ENCODE measurements at regions not wholly inside any gene's neighbourhood (a gene's known extent, or its start where the extent isn't known, plus 50 kb on each side); places are given as distances from the start of the nearest gene placed in this dataset.

- TF ChIP-seq ZNF8 (CRISPR knock-in tag; IDR thresholded peaks at IDR 0.05) (no peak), GLIS3 (CRISPR knock-in tag; IDR thresholded peaks at IDR 0.05) (no peak), SNAI2 (CRISPR knock-in tag; IDR thresholded peaks at IDR 0.05) (no peak), ISL1 (CRISPR knock-in tag; IDR thresholded peaks at IDR 0.05) (no peak), BACH2 (CRISPR knock-in tag; IDR thresholded peaks at IDR 0.05; ENCODE audit: borderline replicate concordance) (no peak), ZNF70 (CRISPR knock-in tag; IDR thresholded peaks at IDR 0.05) (no peak), RARB (CRISPR knock-in tag; IDR thresholded peaks at IDR 0.05) (no peak), TCF4 (CRISPR knock-in tag; IDR thresholded peaks at IDR 0.05; ENCODE audit: borderline replicate concordance) (no peak), ESRRG (CRISPR knock-in tag; IDR thresholded peaks at IDR 0.05) (no peak), TOX (CRISPR knock-in tag; IDR thresholded peaks at IDR 0.05; ENCODE audit: borderline replicate concordance) (no peak), CREB5 (CRISPR knock-in tag; IDR thresholded peaks at IDR 0.05; ENCODE audit: low read depth) (no peak), ZFP3 (CRISPR knock-in tag; IDR thresholded peaks at IDR 0.05) (no peak), ARNTL (CRISPR knock-in tag; IDR thresholded peaks at IDR 0.05; ENCODE audit: borderline replicate concordance, low read depth) (no peak), ZFP30 (CRISPR knock-in tag; IDR thresholded peaks at IDR 0.05) (no peak), ZC3H10 (CRISPR knock-in tag; IDR thresholded peaks at IDR 0.05) (no peak), ZNF565 (CRISPR knock-in tag; conservative IDR thresholded peaks at IDR 0.05; ENCODE audit: low read depth) (no peak)
- no peak for ATAC-seq
These were observed 196.3 kb downstream of the BUD13 start for GRCh38 chr11:116576526-116576925.

- no peak for TF ChIP-seq GLIS3 (CRISPR knock-in tag; IDR thresholded peaks at IDR 0.05)
- no peak for TF ChIP-seq PPARA (CRISPR knock-in tag; IDR thresholded peaks at IDR 0.05; ENCODE audit: borderline replicate concordance)
- no peak for TF ChIP-seq ESRRG (CRISPR knock-in tag; IDR thresholded peaks at IDR 0.05)
- no peak for TF ChIP-seq TOX (CRISPR knock-in tag; IDR thresholded peaks at IDR 0.05; ENCODE audit: borderline replicate concordance)
- no peak for TF ChIP-seq RARB (CRISPR knock-in tag; IDR thresholded peaks at IDR 0.05)
- no peak for TF ChIP-seq ZFP3 (CRISPR knock-in tag; IDR thresholded peaks at IDR 0.05)
- TF ChIP-seq OSR1 (CRISPR knock-in tag; IDR thresholded peaks at IDR 0.05) = no peak
- no peak for TF ChIP-seq CREB5 (CRISPR knock-in tag; IDR thresholded peaks at IDR 0.05; ENCODE audit: low read depth)
- no peak for TF ChIP-seq ZC3H10 (CRISPR knock-in tag; IDR thresholded peaks at IDR 0.05)
- no peak for ATAC-seq
These were observed 205.0 kb downstream of the BUD13 start for GRCh38 chr11:116567721-116568242.

- TF ChIP-seq PPARA (CRISPR knock-in tag; IDR thresholded peaks at IDR 0.05; ENCODE audit: borderline replicate concordance) (no peak), ZNF8 (CRISPR knock-in tag; IDR thresholded peaks at IDR 0.05) (no peak), ZFP3 (CRISPR knock-in tag; IDR thresholded peaks at IDR 0.05) (no peak)
- no peak for ATAC-seq
These were observed 209.1 kb downstream of the BUD13 start for GRCh38 chr11:116563712-116564047.

- no peak for TF ChIP-seq BACH2 (CRISPR knock-in tag; IDR thresholded peaks at IDR 0.05; ENCODE audit: borderline replicate concordance)
- TF ChIP-seq TOX (CRISPR knock-in tag; IDR thresholded peaks at IDR 0.05; ENCODE audit: borderline replicate concordance) = no peak
- no peak for TF ChIP-seq PATZ1 (CRISPR knock-in tag; IDR thresholded peaks at IDR 0.05; ENCODE audit: borderline replicate concordance)
- no peak for TF ChIP-seq ESRRG (CRISPR knock-in tag; IDR thresholded peaks at IDR 0.05)
- TF ChIP-seq CSDC2 (CRISPR knock-in tag; IDR thresholded peaks at IDR 0.05) = no peak
- TF ChIP-seq SNAI2 (CRISPR knock-in tag; IDR thresholded peaks at IDR 0.05) = no peak
- peak; percentile 43; the same call in 2 of the 3 replicates for ATAC-seq
These were observed 209.6 kb downstream of the BUD13 start for GRCh38 chr11:116563028-116563711.

GRCh38 chr11:116560589-116560988 lies 212.2 kb downstream of the BUD13 start:
- TF ChIP-seq OSR1 (CRISPR knock-in tag; IDR thresholded peaks at IDR 0.05) (no peak), TCF4 (CRISPR knock-in tag; IDR thresholded peaks at IDR 0.05; ENCODE audit: borderline replicate concordance) (no peak), ZNF8 (CRISPR knock-in tag; IDR thresholded peaks at IDR 0.05) (no peak), PATZ1 (CRISPR knock-in tag; IDR thresholded peaks at IDR 0.05; ENCODE audit: borderline replicate concordance) (no peak), ARNTL (CRISPR knock-in tag; IDR thresholded peaks at IDR 0.05; ENCODE audit: borderline replicate concordance, low read depth) (no peak), ZNF565 (CRISPR knock-in tag; conservative IDR thresholded peaks at IDR 0.05; ENCODE audit: low read depth) (no peak)
- ATAC-seq = no peak
